Neural cell (in vitro differentiated cells): ENCODE measurements at regions not wholly inside any gene's neighbourhood (a gene's known extent, or its start where the extent isn't known, plus 50 kb on each side); places are given as distances from the start of the nearest gene placed in this dataset.

Experiments
- EP300 ChIP-seq: fragments of 450-650 bp; conservative IDR thresholded peaks from 2 replicates; pipeline ENCODE4 v1.6.1; 2014; ENCODE audit warnings: antibody characterized with exemption, mild to moderate bottlenecking, moderate library complexity; ENCODE audit not compliant: poor library complexity, severe bottlenecking
- EZH2 ChIP-seq: fragments of 200-600, 300-800 bp; shearing (Covaris generic), sonication (generic); IDR thresholded peaks from 2 replicates; pipeline ENCODE4 v1.6.1; 2014; ENCODE audit warnings: antibody characterized with exemption, low read length, borderline replicate concordance, mild to moderate bottlenecking; ENCODE audit not compliant: insufficient read depth, poor library complexity, severe bottlenecking
- POLR2AphosphoS5 ChIP-seq: IDR thresholded peaks from 2 replicates; pipeline ENCODE4 v1.6.1; 2012
- RAD21 ChIP-seq: fragments of 450-650 bp; conservative IDR thresholded peaks from 2 replicates; pipeline ENCODE4 v1.6.1; 2014; ENCODE audit warnings: antibody characterized with exemption, mild to moderate bottlenecking, moderate library complexity
- TAF1 ChIP-seq: IDR thresholded peaks from 2 replicates; pipeline ENCODE4 v1.6.1; 2012; ENCODE audit warnings: low read depth
- TF ChIP-seq, protein P1 (sequence below): fragments of 450-650 bp; IDR thresholded peaks from 2 replicates; pipeline ENCODE4 v1.5.1; 2014; ENCODE audit warnings: antibody characterized with exemption, mild to moderate bottlenecking, moderate library complexity; ENCODE audit not compliant: poor library complexity, severe bottlenecking

DNA sequence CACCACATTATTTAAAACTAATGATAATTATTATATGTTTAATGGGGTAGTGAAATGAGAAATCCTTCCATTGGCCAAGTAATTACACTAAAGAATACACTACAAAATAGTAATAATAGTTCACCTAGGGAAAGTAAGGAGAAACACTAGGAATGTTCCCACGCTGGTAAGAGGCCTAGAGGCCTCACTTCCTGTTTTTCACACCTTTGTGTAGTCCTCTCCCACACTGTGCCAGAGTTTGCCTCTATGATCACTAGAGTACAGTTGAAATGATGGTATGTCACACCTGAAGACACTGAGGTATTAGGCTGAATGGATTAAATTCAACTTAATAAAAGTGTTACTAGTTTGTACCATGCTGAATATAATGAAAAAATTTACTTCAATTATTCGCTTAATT, 1348.0 kb upstream of the ATXN8OS start:
- TF ChIP-seq EZH2 = no peak
- TF ChIP-seq, protein P1, sequence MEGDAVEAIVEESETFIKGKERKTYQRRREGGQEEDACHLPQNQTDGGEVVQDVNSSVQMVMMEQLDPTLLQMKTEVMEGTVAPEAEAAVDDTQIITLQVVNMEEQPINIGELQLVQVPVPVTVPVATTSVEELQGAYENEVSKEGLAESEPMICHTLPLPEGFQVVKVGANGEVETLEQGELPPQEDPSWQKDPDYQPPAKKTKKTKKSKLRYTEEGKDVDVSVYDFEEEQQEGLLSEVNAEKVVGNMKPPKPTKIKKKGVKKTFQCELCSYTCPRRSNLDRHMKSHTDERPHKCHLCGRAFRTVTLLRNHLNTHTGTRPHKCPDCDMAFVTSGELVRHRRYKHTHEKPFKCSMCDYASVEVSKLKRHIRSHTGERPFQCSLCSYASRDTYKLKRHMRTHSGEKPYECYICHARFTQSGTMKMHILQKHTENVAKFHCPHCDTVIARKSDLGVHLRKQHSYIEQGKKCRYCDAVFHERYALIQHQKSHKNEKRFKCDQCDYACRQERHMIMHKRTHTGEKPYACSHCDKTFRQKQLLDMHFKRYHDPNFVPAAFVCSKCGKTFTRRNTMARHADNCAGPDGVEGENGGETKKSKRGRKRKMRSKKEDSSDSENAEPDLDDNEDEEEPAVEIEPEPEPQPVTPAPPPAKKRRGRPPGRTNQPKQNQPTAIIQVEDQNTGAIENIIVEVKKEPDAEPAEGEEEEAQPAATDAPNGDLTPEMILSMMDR = no peak
- TF ChIP-seq POLR2AphosphoS5 = no peak
- no peak for TF ChIP-seq RAD21
- TF ChIP-seq EP300 = no peak
- no peak for TF ChIP-seq TAF1
